Activated CD8-positive, alpha-beta T cell treated with anti-CD3 and anti-CD28 coated beads for 36 hours (primary cell): ENCODE measurements at regions not wholly inside any gene's neighbourhood (a gene's known extent, or its start where the extent isn't known, plus 50 kb on each side); places are given as distances from the start of the nearest gene placed in this dataset.
A peak's percentile ranks its signal among the peaks of the same experiment; 100 is the strongest.

Experiments used
- ATAC-seq: fragments of 200-7000 bp; cut with Tn5 transposase; one replicate; pipeline ENCODE4 v1.10.0; 2021; ENCODE audit warnings: mild to moderate bottlenecking, moderate library complexity
- CTCF ChIA-PET: fragments of 350-600 bp; sonication (Branson Sonifier 250); formaldehyde crosslinking; loops from one replicate; lab custom pipeline; 2021; ENCODE audit warnings: antibody characterized with exemption; lab: Charles Lee
- POLR2A ChIA-PET: fragments of 350-600 bp; sonication (Branson Sonifier 250); formaldehyde crosslinking; loops from one replicate; lab custom pipeline; 2021; ENCODE audit warnings: antibody characterized with exemption; lab: Charles Lee
- DNase-seq: peaks from one replicate; pipeline ENCODE4 v3.0.0-alpha.2; 2020
- H3K27ac Mint-ChIP-seq: one replicate; pipeline ENCODE4 v1.8.0; 2021; ENCODE audit warnings: mild to moderate bottlenecking, mixed read lengths
- H3K27me3 Mint-ChIP-seq: one replicate; pipeline ENCODE4 v1.8.0; 2021; ENCODE audit warnings: mixed read lengths
- H3K36me3 Mint-ChIP-seq: one replicate; pipeline ENCODE4 v1.8.0; 2021; ENCODE audit warnings: low read depth, mixed read lengths
- H3K4me1 Mint-ChIP-seq: one replicate; pipeline ENCODE4 v1.8.0; 2021; ENCODE audit warnings: low read depth, mixed read lengths
- H3K4me3 Mint-ChIP-seq: one replicate; pipeline ENCODE4 v1.8.0; 2021; ENCODE audit warnings: mild to moderate bottlenecking, moderate library complexity, mixed read lengths
- H3K9me3 Mint-ChIP-seq: one replicate; pipeline ENCODE4 v1.8.0; 2021; ENCODE audit warnings: mixed read lengths
- CTCF ChIP-seq: fragments of 200-600 bp; IDR thresholded peaks from one replicate; pipeline ENCODE4 v1.8.0; 2022; ENCODE audit warnings: antibody characterized with exemption, mild to moderate bottlenecking
- intact Hi-C: fragments of 100-400 bp; cut with micrococcal nuclease; formaldehyde crosslinking; loops from one replicate; pipeline ENCODE4 v1.10.0; 2022

GRCh38 chr2:166381-166780, 97.5 kb downstream of the SH3YL1 start:
- Mint-ChIP-seq H3K36me3 (no peaks in the 10 kb centered on the region), H3K4me1 (peaks cover 3% of the 10 kb centered on the region), H3K27me3 (peaks cover 1% of the 10 kb centered on the region), H3K4me3 (no peak overlapping the region), H3K9me3 (no peaks in the 10 kb centered on the region), H3K27ac (no peak overlapping the region)
- ATAC-seq (peak; percentile 42), DNase-seq (peak; percentile 48)
- POLR2A ChIA-PET = interaction anchor here (0.7 kb wide), 1 partner anchor 14 kb away, joined by 3 read pairs; no protein-coding TSS in a partner anchor
- TF ChIP-seq CTCF = no peak
- CTCF ChIA-PET = no interaction called here
- intact Hi-C loops = no loop called here

GRCh38 chr2:165530-165929, 98.3 kb downstream of the SH3YL1 start:
- Mint-ChIP-seq H3K27ac (no peak overlapping the region), H3K9me3 (no peaks in the 10 kb centered on the region), H3K27me3 (peaks cover 1% of the 10 kb centered on the region), H3K4me1 (peaks cover 3% of the 10 kb centered on the region), H3K36me3 (no peaks in the 10 kb centered on the region), H3K4me3 (no peak overlapping the region)
- ChIA-PET CTCF (no interaction called here), POLR2A (interaction anchor here (0.7 kb wide), 1 partner anchor 14 kb away, joined by 3 read pairs; no protein-coding TSS in a partner anchor)
- ATAC-seq (no peak), DNase-seq (no peak)
- intact Hi-C loops = no loop called here
- no peak for TF ChIP-seq CTCF

GRCh38 chr2:162473-163382, 101.1 kb downstream of the SH3YL1 start:
- CTCF ChIA-PET = no interaction called here
- Mint-ChIP-seq H3K36me3 (no peaks in the 10 kb centered on the region), H3K9me3 (no peaks in the 10 kb centered on the region), H3K4me1 (peaks cover 3% of the 10 kb centered on the region), H3K4me3 (no peak overlapping the region), H3K27me3 (peaks cover 1% of the 10 kb centered on the region), H3K27ac (no peak overlapping the region)
- ATAC-seq = no peak
- POLR2A ChIA-PET = no interaction called here
- intact Hi-C loops = no loop called here
- no peak for DNase-seq
- TF ChIP-seq CTCF = no peak

GRCh38 chr2:161729-162128, 102.1 kb downstream of the SH3YL1 start:
- POLR2A ChIA-PET = no interaction called here
- CTCF ChIA-PET = no interaction called here
- H3K9me3 Mint-ChIP-seq = no peaks in the 10 kb centered on the region
- no peak overlapping the region for H3K4me3 Mint-ChIP-seq
- peaks cover 3% of the 10 kb centered on the region for H3K4me1 Mint-ChIP-seq
- ATAC-seq = no peak
- intact Hi-C loops = no loop called here
- peaks cover 1% of the 10 kb centered on the region for H3K27me3 Mint-ChIP-seq
- TF ChIP-seq CTCF = no peak
- H3K36me3 Mint-ChIP-seq = no peaks in the 10 kb centered on the region
- H3K27ac Mint-ChIP-seq = no peak overlapping the region
- DNase-seq = no peak

GRCh38 chr2:151553-152334, 105.4 kb upstream of the FAM110C start:
- intact Hi-C loops = no loop called here
- Mint-ChIP-seq H3K27ac (no peak overlapping the region), H3K9me3 (no peaks in the 10 kb centered on the region), H3K36me3 (no peaks in the 10 kb centered on the region), H3K4me1 (no peaks in the 10 kb centered on the region), H3K27me3 (peaks cover 7% of the 10 kb centered on the region), H3K4me3 (no peak overlapping the region)
- ChIA-PET CTCF (no interaction called here), POLR2A (interaction anchor here (0.6 kb wide), 1 partner anchor 14 kb away, joined by 3 read pairs; no protein-coding TSS in a partner anchor)
- no peak for ATAC-seq
- DNase-seq = no peak
- TF ChIP-seq CTCF = no peak
